HCT116 (cell line): ENCODE measurements at regions not wholly inside any gene's neighbourhood (a gene's known extent, or its start where the extent isn't known, plus 50 kb on each side); places are given as distances from the start of the nearest gene placed in this dataset.

Experiments
- ATAC-seq: fragments of 200-7000 bp; cut with Tn5 transposase; 2 replicates; pipeline ENCODE4 v1.9.1; 2020; ENCODE audit warnings: mild to moderate bottlenecking, moderate library complexity
- BruUV-seq: library from RNA; stranded (reverse); fragments of 400-500 nt; replicated peaks from 2 replicates; lab custom pipeline; 2021; lab: Mats Ljungman, UMichigan
- CTCF ChIA-PET: fragments of 300-600 bp; sonication (Branson Sonifier 250); formaldehyde crosslinking; loops from one replicate; lab custom pipeline; 2021; ENCODE audit warnings: antibody characterized with exemption; lab: Charles Lee
- POLR2A ChIA-PET: fragments of 300-600, 350-600 bp; sonication (Branson Sonifier 250); formaldehyde crosslinking; loops from one replicate; lab custom pipeline; 2021; ENCODE audit warnings: antibody characterized with exemption; lab: Charles Lee
- RAD21 ChIA-PET, 2 experiments: fragments of 300-600 bp; sonication (Branson Sonifier 250); formaldehyde crosslinking; loops; one replicate each; lab custom pipeline; 2023; ENCODE audit warnings: low total read pairs in 2 of 2; ENCODE audit not compliant: uncharacterized antibody in 2 of 2, unreplicated experiment in 2 of 2, low non-redundant PET in 1 of 2; lab: Charles Lee
- DNase-seq: peaks from one replicate; pipeline ENCODE4 v3.0.0-alpha.2; 2010; ENCODE audit warnings: low read depth, low spot score
- H2AFZ ChIP-seq: fragments of 200-600 bp; shearing (Covaris generic), sonication (generic); 2 replicates; pipeline ENCODE4 v1.6.1; 2017; ENCODE audit warnings: low read depth, mixed run types, mixed read lengths, antibody characterized with exemption, low read length; ENCODE audit not compliant: poor library complexity, severe bottlenecking
- H3K27ac ChIP-seq: 2 replicates; pipeline ENCODE4 v1.5.1; 2012; ENCODE audit warnings: low read depth, low read length
- H3K27me3 ChIP-seq: fragments of 200-600 bp; sonication (generic); 2 replicates; pipeline ENCODE4 v1.6.1; 2016; ENCODE audit warnings: mixed run types, low read length, mixed read lengths; ENCODE audit not compliant: insufficient read depth
- H3K36me3 ChIP-seq, 2 experiments: fragments of 200-500 bp in 1 of 2; fragments of 200-600 bp in 1 of 2; sonication (Bioruptor generic) in 1 of 2; sonication (generic) in 1 of 2; 2 replicates each; pipeline versions ENCODE4 v1.5.1 to v1.6.1; 2014 to 2016; ENCODE audit warnings: low read length in 2 of 2, inconsistent platforms in 1 of 2, mixed read lengths in 1 of 2, mixed run types in 1 of 2; ENCODE audit not compliant: insufficient read depth in 2 of 2, control insufficient read depth in 1 of 2
- H3K4me1 ChIP-seq, 2 experiments: fragments of 200-600 bp in 1 of 2; sonication (generic) in 1 of 2; 2 replicates each; pipeline versions ENCODE4 v1.5.1 to v1.6.1; 2012 to 2017; ENCODE audit warnings: low read length in 2 of 2, inconsistent platforms in 1 of 2, mild to moderate bottlenecking in 1 of 2, mixed read lengths in 1 of 2, mixed run types in 1 of 2, moderate library complexity in 1 of 2; ENCODE audit not compliant: insufficient read depth in 2 of 2, control insufficient read depth in 1 of 2
- H3K4me2 ChIP-seq: fragments of 200-600 bp; sonication (generic); 2 replicates; pipeline ENCODE4 v1.6.1; 2017; ENCODE audit warnings: mixed run types, low read length, mixed read lengths
- H3K4me3 ChIP-seq, 2 experiments: fragments of 200-600 bp in 1 of 2; sonication (generic) in 1 of 2; replicated peaks in 1 of 2; 2 replicates each; pipeline ENCODE4 v1.5.1; 2011 to 2016; ENCODE audit warnings: low read length in 2 of 2, control low read depth in 1 of 2, low read depth in 1 of 2, mild to moderate bottlenecking in 1 of 2, mixed read lengths in 1 of 2, mixed run types in 1 of 2
- H3K79me2 ChIP-seq: fragments of 200-600 bp; sonication (generic); 2 replicates; pipeline ENCODE4 v1.6.1; 2017; ENCODE audit warnings: mild to moderate bottlenecking, mixed run types, low read length, moderate library complexity, mixed read lengths; ENCODE audit not compliant: insufficient read depth
- H3K9ac ChIP-seq: fragments of 200-600 bp; sonication (generic); 2 replicates; pipeline ENCODE4 v1.6.1; 2016; ENCODE audit warnings: low read length, mixed read lengths
- H3K9me2 ChIP-seq: fragments of 200-600 bp; sonication (generic), shearing (Covaris generic); 2 replicates; pipeline ENCODE4 v1.6.1; 2017; ENCODE audit warnings: mixed run types, mild to moderate bottlenecking, moderate library complexity; ENCODE audit not compliant: insufficient read depth
- H3K9me3 ChIP-seq, 2 experiments: fragments of 200-500 bp in 1 of 2; fragments of 200-600 bp in 1 of 2; sonication (Bioruptor generic) in 1 of 2; sonication (generic) in 1 of 2; 2 replicates each; pipeline ENCODE4 v1.6.1; 2014 to 2017; ENCODE audit warnings: low read length in 2 of 2, mixed read lengths in 2 of 2, inconsistent platforms in 1 of 2, low read depth in 1 of 2, mild to moderate bottlenecking in 1 of 2, mixed run types in 1 of 2, moderate library complexity in 1 of 2; ENCODE audit not compliant: control insufficient read depth in 1 of 2, insufficient read depth in 1 of 2
- H4K20me1 ChIP-seq: fragments of 200-600 bp; sonication (generic), shearing (Covaris generic); 2 replicates; pipeline ENCODE4 v1.6.1; 2017; ENCODE audit warnings: mixed run types, mild to moderate bottlenecking, moderate library complexity; ENCODE audit not compliant: insufficient read depth
- CBX3 ChIP-seq: IDR thresholded peaks from 2 replicates; pipeline ENCODE4 v1.6.1; 2012; ENCODE audit warnings: low read depth
- EZH2phosphoT487 ChIP-seq: fragments of 200-600 bp; IDR thresholded peaks from 2 replicates; pipeline ENCODE4 v1.6.1; 2018; ENCODE audit warnings: antibody characterized with exemption, borderline replicate concordance
- FOSL1 ChIP-seq: IDR thresholded peaks from 2 replicates; pipeline ENCODE4 v1.6.1; 2012; ENCODE audit warnings: low read depth
- MAX ChIP-seq: IDR thresholded peaks from 2 replicates; pipeline ENCODE4 v1.6.1; 2012
- POLR2AphosphoS5 ChIP-seq: IDR thresholded peaks from 2 replicates; pipeline ENCODE4 v1.6.1; 2011; ENCODE audit warnings: mild to moderate bottlenecking, low read depth, low read length, moderate library complexity
- REST ChIP-seq: IDR thresholded peaks from 2 replicates; pipeline ENCODE4 v1.6.1; 2012; ENCODE audit warnings: low read depth
- SP1 ChIP-seq: IDR thresholded peaks from 2 replicates; pipeline ENCODE4 v1.6.1; 2012; ENCODE audit warnings: low read depth
- ZFX ChIP-seq: fragments of 450-650 bp; IDR thresholded peaks from 2 replicates; pipeline ENCODE4 v1.6.1; 2017
- intact Hi-C: fragments of 100-400 bp; cut with micrococcal nuclease; formaldehyde crosslinking; loops from 2 replicates; pipeline ENCODE4 v1.10.0; 2022
- TF ChIP-seq, protein P1 (sequence below): IDR thresholded peaks from 2 replicates; pipeline ENCODE4 v1.6.1; 2011; ENCODE audit warnings: mild to moderate bottlenecking, low read length, moderate library complexity; ENCODE audit not compliant: insufficient replicate concordance; ENCODE audit errors: extremely low read depth

- ATAC-seq: no peak
- Histone ChIP-seq H3K9me3 (no peaks in the 10 kb centered on the region), H3K36me3 (no peaks in the 10 kb centered on the region), H3K9ac (no peak overlapping the region), H3K4me1 (peaks cover 0 to under 1% of the 10 kb centered on the region in 2 experiments; a peak in 2 of 4 replicates), H3K4me3 (no peak overlapping the region), H3K79me2 (no peaks in the 10 kb centered on the region), H3K27ac (no peak overlapping the region), H3K9me2 (no peaks in the 10 kb centered on the region), H3K27me3 (no peaks in the 10 kb centered on the region), H3K4me2 (no peak overlapping the region), H2AFZ (no peak overlapping the region), H4K20me1 (no peaks in the 10 kb centered on the region)
- TF ChIP-seq EZH2phosphoT487 (no peak), FOSL1 (no peak), ZFX (no peak), CBX3 (no peak), SP1 (no peak), POLR2AphosphoS5 (no peak), MAX (no peak), REST (no peak)
- TF ChIP-seq, protein P1, sequence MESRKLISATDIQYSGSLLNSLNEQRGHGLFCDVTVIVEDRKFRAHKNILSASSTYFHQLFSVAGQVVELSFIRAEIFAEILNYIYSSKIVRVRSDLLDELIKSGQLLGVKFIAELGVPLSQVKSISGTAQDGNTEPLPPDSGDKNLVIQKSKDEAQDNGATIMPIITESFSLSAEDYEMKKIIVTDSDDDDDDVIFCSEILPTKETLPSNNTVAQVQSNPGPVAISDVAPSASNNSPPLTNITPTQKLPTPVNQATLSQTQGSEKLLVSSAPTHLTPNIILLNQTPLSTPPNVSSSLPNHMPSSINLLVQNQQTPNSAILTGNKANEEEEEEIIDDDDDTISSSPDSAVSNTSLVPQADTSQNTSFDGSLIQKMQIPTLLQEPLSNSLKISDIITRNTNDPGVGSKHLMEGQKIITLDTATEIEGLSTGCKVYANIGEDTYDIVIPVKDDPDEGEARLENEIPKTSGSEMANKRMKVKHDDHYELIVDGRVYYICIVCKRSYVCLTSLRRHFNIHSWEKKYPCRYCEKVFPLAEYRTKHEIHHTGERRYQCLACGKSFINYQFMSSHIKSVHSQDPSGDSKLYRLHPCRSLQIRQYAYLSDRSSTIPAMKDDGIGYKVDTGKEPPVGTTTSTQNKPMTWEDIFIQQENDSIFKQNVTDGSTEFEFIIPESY: no peak
- BruUV-seq: no TSS peak
- ChIA-PET POLR2A (no interaction called here), CTCF (no interaction called here), RAD21 (no interaction called here)
- intact Hi-C loops: no loop called here
- DNase-seq: no peak
Observed at GRCh38 chr10:4437061-4437460, 388.9 kb upstream of the AKR1E2 start.
